Left renal pelvis (tissue), 4 donors: ENCODE measurements at regions not wholly inside any gene's neighbourhood (a gene's known extent, or its start where the extent isn't known, plus 50 kb on each side); places are given as distances from the start of the nearest gene placed in this dataset.
"Not testable (repeated sequence)": the region's sequence is repeated elsewhere in the genome, so short reads cannot be mapped to it uniquely, and the experiment has no call there.

Experiments
- DNase-seq, 4 donors: peaks; one replicate each; pipeline ENCODE4 v3.0.0-alpha.2; 2013; ENCODE audit warnings: low read depth in 4 of 4, low spot score in 3 of 4

- peak; percentile 69 to 82 (median 76) for DNase-seq
Observed at GRCh38 chr11:69915501-69916250, 96.5 kb upstream of the FGF3 start.

DNA sequence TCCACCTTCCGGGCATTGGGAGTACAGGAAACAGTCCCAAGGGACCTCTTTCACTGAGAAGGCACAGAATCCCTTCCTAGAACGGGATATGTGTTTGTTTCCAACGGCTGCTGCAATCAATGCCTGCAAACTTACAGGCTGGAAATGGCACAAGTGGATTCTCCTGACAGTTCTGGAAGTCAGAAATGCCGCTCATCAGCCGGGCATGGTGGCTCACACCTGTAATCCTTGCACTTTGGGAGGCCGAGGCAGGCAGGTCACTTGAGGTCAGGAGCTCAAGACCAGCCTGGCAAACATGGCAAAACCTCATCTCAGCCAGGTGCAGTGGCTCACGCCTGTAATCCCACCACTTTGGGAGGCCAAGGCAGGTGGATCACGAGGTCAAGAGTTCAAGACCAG lies 97.0 kb upstream of the FGF3 start:
- DNase-seq = not testable (repeated sequence)

DNA sequence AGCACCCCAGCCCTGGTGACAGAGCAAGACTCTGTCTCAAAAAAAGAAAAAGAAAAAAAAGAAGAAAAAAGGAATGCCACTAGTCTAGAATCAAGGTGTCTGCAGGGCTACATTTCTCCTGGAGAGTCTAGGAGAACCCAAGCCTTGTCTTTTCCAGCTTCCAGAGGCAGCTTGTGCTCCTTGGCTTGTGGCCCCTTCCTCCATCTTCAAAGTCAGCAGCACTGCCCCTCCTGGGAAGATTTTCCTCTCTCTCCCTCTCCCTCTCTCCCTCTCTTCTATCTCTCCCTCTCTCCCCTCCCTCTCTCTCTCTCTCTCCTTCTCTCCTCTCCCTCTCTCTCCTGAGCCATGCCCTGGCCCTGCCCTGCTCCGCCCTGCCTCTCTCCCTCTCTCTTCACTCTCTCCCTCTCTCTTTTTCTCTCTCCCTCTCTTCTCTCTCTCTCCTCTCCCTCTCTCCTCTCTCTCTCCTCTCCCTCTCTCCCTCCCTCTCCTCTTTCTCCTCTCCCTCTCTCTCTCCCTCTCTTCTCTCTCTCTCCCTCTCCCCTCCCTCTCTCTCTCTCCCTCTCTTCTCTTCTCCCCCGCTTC lies 97.7 kb upstream of the FGF3 start:
- DNase-seq = no peak

DNA sequence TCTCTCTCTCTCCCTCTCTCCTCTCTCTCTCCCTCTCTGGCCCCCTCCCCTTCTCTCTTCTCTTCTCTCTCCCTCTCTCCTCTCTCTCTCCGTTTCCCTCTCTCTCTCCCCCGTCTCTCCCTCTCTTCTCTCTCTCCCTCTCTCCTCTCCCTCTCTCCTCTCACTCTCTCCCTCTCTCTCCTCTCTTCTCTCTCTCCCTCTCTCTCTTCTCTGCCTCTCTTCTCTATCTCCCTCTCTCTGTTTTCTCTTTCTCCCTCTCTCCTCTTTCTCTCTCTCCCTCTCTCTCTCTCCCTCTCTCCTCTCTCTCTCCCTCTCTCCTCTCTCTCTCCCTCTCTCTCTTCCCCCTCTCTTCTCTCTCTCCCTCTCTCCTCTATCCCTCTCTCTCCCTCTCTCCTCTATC lies 98.3 kb upstream of the FGF3 start:
- DNase-seq = no peak

- no peak for DNase-seq
Observed at GRCh38 chr11:69918231-69918937, 99.2 kb upstream of the FGF3 start.

GRCh38 chr11:69918938-69919650 lies 99.9 kb upstream of the FGF3 start:
- DNase-seq = peak; percentile 43 to 63 (median 52)

- DNase-seq = no peak
Observed at GRCh38 chr11:69919659-69920344, 100.6 kb upstream of the FGF3 start.

DNA sequence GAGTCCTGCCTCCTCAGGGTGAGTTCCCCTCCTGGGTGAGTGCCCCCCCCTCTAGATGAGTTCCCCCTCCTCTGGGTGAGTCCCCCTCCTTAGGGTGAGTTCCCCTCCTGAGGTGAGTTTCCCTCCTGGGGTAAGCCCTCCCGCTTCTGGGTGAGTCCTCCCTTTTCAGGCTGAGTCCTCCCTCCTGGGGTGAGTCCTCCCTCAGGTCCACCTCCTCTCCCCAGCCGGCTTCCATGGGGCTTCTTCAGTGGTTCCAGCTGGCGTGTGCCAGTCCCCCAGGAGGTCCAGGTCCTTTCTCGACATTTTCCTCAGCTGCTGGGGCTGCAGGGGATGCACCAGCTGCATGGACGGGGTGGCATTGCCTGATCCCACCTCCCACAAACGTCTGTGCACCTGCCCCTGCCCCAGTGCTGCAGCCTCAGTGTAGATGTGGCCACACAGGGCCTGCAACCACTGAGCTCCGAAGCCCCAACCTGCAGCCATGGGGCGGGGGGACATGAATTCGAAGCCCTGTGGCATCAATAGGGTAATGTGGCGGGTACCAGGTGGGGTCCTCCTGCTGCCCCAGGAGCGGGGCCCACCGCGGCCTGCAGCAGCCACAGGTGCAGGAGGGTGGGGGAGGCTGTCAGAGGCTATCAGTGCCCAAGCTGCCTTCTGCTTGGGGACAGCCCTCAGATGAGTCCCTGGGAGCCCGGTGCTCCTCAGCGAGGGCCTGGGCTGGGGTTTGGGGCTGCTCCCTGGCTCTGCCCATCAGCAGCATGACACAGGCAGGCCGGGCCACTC lies 101.3 kb upstream of the FGF3 start:
- DNase-seq = no peak

DNA sequence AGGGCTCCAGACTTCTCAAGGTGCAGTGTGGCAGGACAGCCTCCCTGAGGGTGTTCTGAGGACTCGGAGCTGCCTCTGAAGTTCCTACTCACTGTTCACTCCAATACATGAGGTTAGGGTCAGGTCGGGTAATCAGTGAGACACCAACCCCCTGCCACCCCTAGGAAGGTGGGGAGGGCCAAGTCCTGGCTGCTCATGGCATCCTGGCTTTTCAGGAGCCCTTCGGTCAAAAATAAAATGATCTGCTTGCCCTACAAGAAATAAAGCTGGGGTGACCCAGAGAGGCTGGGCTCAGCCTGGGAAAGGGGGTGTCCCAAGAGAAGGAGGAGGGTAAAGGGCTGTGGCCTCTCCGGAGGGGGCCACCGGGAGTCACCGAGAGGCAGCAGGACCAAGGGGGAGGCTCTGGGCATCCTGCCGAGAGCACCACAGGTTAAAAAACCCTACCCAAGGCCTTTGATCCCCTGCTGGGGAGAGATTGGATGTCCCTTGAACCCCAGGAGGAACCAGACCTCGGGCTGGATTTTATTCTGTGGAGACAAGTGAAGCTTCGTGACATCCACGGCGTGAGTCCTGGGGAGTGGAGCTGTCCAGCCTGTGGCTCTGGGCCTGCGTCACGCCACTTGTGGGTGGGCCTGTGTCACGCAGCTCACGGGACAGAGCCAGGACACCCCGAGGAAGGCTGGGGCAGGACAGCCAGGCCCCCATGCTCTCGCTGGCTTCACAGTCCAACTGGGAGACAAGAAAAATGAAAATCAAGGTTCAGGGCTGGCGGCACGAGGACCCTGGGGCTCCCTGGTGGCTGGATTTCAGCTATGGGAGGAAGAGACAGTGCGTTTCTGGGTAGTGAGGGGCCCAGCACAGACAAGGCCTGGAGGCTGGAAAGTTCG lies 102.2 kb upstream of the FGF3 start:
- DNase-seq = no peak

DNA sequence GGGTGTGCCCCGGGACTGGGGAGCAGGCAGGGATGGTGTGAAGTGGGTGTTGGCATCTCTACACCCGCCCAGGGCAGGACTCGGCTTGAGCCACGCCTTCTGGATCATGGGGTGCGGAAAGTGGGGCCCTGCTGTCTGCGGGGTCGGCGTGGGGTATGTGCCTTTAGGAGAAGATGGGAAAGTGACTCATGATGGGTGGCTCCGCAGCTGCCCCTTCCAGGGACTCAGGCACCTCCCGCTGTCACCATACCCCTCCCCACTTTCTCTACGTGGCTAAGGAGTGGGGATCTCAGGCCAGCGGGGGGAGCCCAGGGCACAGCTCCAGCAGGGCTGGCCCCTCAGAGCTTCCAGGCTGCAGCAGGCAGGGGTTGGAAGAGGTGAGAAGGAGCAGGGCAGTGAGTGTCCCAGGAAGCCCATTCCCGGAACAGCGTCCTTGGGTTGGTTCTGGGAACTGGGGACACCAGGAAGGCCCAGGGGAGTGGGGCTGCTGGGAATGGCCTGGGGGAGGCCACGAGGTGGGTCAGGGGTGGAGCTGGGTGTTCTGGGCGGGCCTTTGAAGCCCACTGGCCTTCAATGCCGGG lies 102.9 kb upstream of the FGF3 start:
- no peak for DNase-seq

DNA sequence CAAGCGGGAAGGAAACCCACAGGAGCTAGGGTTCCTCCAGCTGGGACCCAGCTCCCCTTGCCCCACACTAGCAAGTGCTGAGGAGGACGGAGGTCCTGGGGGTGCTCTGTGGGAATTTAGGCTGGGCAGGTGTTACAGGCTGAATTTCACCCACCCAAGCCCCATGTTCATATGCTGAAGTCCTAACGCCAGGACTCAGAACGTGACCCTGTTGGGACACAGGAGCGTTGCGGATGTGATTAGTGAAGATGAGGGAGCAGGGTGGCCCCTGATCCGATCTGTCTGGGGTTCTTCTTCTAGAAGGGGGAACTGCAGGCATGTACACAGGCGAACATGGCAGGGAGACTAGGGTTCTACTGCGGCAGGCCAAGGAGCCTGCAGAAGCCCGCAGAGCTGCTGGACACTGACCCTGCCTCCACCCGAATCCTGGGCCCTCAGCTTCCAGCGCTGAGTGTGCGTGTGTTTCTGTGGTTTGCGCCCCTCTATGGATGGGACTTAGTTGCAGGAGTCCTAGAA lies 103.4 kb upstream of the FGF3 start:
- no peak for DNase-seq

DNA sequence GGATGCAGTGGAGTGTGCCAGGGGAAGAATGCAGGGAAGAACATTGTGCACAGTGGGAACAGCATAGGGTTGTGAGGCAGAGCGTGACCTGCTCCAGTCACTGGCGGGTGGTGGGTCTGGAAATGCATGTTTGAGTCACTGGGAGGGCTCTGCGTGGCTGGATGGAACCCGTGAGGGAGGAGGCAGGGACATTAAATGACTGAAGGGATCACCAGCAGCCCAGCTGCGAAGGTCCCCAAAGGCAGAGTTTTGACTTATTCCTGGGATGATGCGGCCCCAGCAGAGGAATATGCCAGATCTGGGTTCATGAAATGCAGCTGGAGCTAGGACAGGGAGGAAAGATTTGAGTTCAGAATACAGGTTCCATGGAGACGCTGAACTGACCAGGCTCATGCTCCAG lies 104.0 kb upstream of the FGF3 start:
- no peak for DNase-seq

DNA sequence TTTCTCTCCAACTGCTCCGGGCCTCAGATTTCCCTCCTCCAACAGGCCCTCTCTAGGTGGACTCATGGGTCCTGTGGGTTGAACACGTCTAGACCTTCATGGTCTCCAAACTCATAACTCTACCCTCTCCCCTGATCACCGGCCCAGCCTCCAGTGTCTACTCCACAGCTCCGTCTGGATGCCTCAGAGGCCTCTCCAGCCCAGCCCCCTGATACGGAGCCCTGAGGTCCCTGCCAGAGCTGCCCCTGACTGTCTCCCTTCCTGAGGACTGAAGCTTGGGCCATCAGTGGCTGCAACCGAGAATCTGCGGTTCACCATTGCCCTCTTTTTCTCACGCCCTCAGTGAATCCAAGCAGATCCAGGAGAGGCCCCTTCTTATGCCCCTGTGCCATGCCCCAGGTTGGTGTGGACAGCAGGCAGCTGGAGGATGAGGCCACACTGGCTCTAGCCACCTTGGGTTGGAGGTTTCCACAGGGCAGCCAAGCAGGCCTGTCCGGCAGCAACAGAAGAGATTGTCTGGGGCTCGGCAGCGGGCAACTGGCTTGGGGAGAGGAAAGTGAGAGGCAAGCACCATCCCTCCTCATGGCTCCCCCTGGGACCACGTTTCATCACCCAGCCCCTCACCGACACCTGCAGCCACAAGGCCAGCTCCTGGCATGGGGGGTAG lies 104.6 kb upstream of the FGF3 start:
- no peak for DNase-seq

GRCh38 chr11:69924308-69925161 lies 105.3 kb upstream of the FGF3 start:
- no peak for DNase-seq

DNA sequence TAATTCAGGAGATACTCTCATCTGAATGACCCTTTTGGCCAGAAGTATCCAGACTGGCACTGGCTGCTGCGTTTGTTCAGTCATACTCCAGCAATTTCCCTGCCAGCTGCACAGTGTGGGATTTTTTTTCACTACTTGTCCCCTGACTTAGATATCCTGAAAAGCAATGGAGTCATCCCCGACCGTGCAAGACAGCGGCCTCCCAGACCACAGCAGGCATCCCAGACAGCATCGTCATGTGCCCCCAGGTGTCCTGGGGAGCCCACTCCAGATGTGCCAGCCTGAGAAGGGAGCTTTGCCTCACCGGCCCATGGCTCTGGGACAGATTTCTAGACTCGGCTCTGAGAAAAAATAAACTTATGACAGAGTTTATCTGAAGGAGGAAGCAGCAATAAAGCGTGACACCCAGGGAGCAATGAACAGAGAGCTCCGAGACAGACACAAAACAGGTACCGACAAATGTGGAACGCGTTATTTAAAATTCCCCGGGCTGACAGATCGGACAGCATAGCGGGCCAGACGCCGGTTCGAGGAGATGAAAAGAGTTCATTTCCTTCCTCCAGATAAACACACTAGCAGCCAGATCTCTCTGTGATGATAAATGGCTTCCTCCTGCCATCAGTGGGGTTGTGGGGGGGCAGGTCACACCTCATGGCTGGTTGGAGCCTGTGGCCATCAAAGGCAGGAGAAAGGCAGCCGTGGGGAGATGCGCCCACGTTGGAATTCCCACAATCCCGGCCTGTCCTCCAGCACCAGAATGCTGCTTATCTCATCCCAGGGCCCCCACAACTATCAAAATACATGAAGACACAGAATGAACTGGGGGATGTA lies 106.4 kb upstream of the FGF3 start:
- no peak for DNase-seq
